CD14-positive monocyte (primary cell): ENCODE measurements at regions not wholly inside any gene's neighbourhood (a gene's known extent, or its start where the extent isn't known, plus 50 kb on each side); places are given as distances from the start of the nearest gene placed in this dataset.

Experiments
- DNase-seq, 3 donors: peaks; one replicate each; pipeline ENCODE4 v3.0.0-alpha.2; 2011 to 2022
- H2AFZ ChIP-seq: 2 replicates; pipeline ENCODE4 v1.6.0; 2012; ENCODE audit warnings: mild to moderate bottlenecking, low read depth, low read length, inconsistent platforms; ENCODE audit not compliant: insufficient read depth, poor library complexity, severe bottlenecking
- H3K27ac ChIP-seq, 2 donors: 1 replicate in 1 of 2; 2 replicates in 1 of 2; pipeline ENCODE4 v1.5.1; 2012 to 2013; ENCODE audit warnings: low read length in 2 of 2, control low read depth in 1 of 2, inconsistent platforms in 1 of 2, low read depth in 1 of 2, mild to moderate bottlenecking in 1 of 2
- H3K27me3 ChIP-seq, 2 donors: one replicate each; pipeline versions ENCODE4 v1.6.0 to v1.6.1; 2011 to 2013; ENCODE audit warnings: low read length in 2 of 2; ENCODE audit not compliant: control insufficient read depth in 2 of 2, insufficient read depth in 2 of 2
- H3K36me3 ChIP-seq, 2 donors: replicated peaks in 1 of 2; 1 replicate in 1 of 2; 2 replicates in 1 of 2; pipeline versions ENCODE4 v1.5.1 to v1.6.1; 2012 to 2013; ENCODE audit warnings: low read length in 2 of 2, control low read depth in 1 of 2, inconsistent platforms in 1 of 2, mild to moderate bottlenecking in 1 of 2; ENCODE audit not compliant: insufficient read depth in 2 of 2, control insufficient read depth in 1 of 2
- H3K4me1 ChIP-seq, 2 donors: 1 replicate in 1 of 2; 2 replicates in 1 of 2; pipeline versions ENCODE4 v1.5.1 to v1.6.1; 2012 to 2013; ENCODE audit warnings: low read length in 2 of 2, control low read depth in 1 of 2, inconsistent platforms in 1 of 2, mild to moderate bottlenecking in 1 of 2, moderate library complexity in 1 of 2; ENCODE audit not compliant: insufficient read depth in 2 of 2, control insufficient read depth in 1 of 2
- H3K4me2 ChIP-seq: replicated peaks from 2 replicates; pipeline ENCODE3; 2012; ENCODE audit warnings: low read length, moderate library complexity, mild to moderate bottlenecking; ENCODE audit not compliant: poor library complexity, severe bottlenecking; ENCODE audit errors: extremely low read depth
- H3K4me3 ChIP-seq, 3 experiments: fragments of 200-600 bp in 1 of 3; sonication (generic) in 1 of 3; replicated peaks in 1 of 3; 1 replicate in 2 of 3; 2 replicates in 1 of 3; pipeline ENCODE4 v1.5.1; 2011 to 2013; ENCODE audit warnings: low read length in 3 of 3, mild to moderate bottlenecking in 3 of 3, control low read depth in 2 of 3, low read depth in 2 of 3, inconsistent platforms in 1 of 3, moderate library complexity in 1 of 3
- H3K79me2 ChIP-seq: 2 replicates; pipeline ENCODE4 v1.6.0; 2012; ENCODE audit warnings: mild to moderate bottlenecking, control low read depth, inconsistent platforms, low read length, moderate library complexity; ENCODE audit not compliant: insufficient read depth
- H3K9ac ChIP-seq: 2 replicates; pipeline ENCODE4 v1.6.0; 2017; ENCODE audit warnings: low read length, mild to moderate bottlenecking; ENCODE audit not compliant: insufficient read depth, poor library complexity, severe bottlenecking
- H3K9me3 ChIP-seq, 2 donors: replicated peaks in 1 of 2; 1 replicate in 1 of 2; 2 replicates in 1 of 2; pipeline versions ENCODE4 v1.5.1 to v1.6.1; 2012 to 2013; ENCODE audit warnings: low read length in 2 of 2, control low read depth in 1 of 2; ENCODE audit not compliant: control insufficient read depth in 1 of 2, insufficient read depth in 1 of 2
- H4K20me1 ChIP-seq: 2 replicates; pipeline ENCODE4 v1.6.0; 2012; ENCODE audit warnings: mild to moderate bottlenecking, low read length, control low read depth, moderate library complexity; ENCODE audit not compliant: insufficient read depth
- H3K27ac Mint-ChIP-seq, 7 donors: one replicate each; pipeline ENCODE4 v1.8.0; 2020; ENCODE audit warnings: mild to moderate bottlenecking in 7 of 7, mixed read lengths in 7 of 7, moderate library complexity in 6 of 7, inconsistent platforms in 2 of 7
- H3K27me3 Mint-ChIP-seq, 3 donors: one replicate each; pipeline ENCODE4 v1.8.0; 2021 to 2022; ENCODE audit warnings: low read depth in 3 of 3, mild to moderate bottlenecking in 3 of 3, mixed read lengths in 3 of 3, moderate library complexity in 3 of 3, inconsistent platforms in 1 of 3
- H3K36me3 Mint-ChIP-seq, 2 donors: one replicate each; pipeline ENCODE4 v1.8.0; 2020; ENCODE audit warnings: mixed read lengths in 2 of 2, inconsistent platforms in 1 of 2, mild to moderate bottlenecking in 1 of 2
- H3K4me1 Mint-ChIP-seq: one replicate; pipeline ENCODE4 v1.8.0; 2020; ENCODE audit warnings: mild to moderate bottlenecking, mixed read lengths
- H3K4me3 Mint-ChIP-seq, 2 donors: one replicate each; pipeline ENCODE4 v1.8.0; 2020; ENCODE audit warnings: mild to moderate bottlenecking in 2 of 2, mixed read lengths in 2 of 2, moderate library complexity in 1 of 2
- H3K9me3 Mint-ChIP-seq, 7 donors: one replicate each; pipeline ENCODE4 v1.8.0; 2020 to 2022; ENCODE audit warnings: mixed read lengths in 7 of 7, mild to moderate bottlenecking in 6 of 7, moderate library complexity in 6 of 7, inconsistent platforms in 2 of 7
- CTCF ChIP-seq: fragments of 200-600 bp; IDR thresholded peaks from one replicate; pipeline ENCODE4 v1.8.0; 2022; ENCODE audit warnings: antibody characterized with exemption, mild to moderate bottlenecking
- WGBS: methylation state at CpG from one replicate; pipeline ENCODE4 v1.1.5; 2013; ENCODE audit warnings: missing lambda C conversion rate; ENCODE audit not compliant: insufficient coverage; 5-methylcytosine and 5-hydroxymethylcytosine counted together
- intact Hi-C, 2 donors: fragments of 100-400 bp; cut with micrococcal nuclease; formaldehyde crosslinking; loops; one replicate each; pipeline versions ENCODE4 v1.15.0 to v1.15.1; 2023

GRCh38 chr7:155874010-155874409 lies 61.7 kb upstream of the SHH start:
- H4K20me1 ChIP-seq, result no peaks in the 10 kb centered on the region
- intact Hi-C loops, result no loop called here
- H3K79me2 ChIP-seq, result no peaks in the 10 kb centered on the region
- no peak overlapping the region for H3K27ac ChIP-seq
- Mint-ChIP-seq H3K36me3 (no peaks in the 10 kb centered on the region), H3K27me3 (peaks cover 0 to 7% (median 1%) of the 10 kb centered on the region in 3 donors), H3K27ac (peak overlapping the region in 1 of 7 donors; percentile 34), H3K4me1 (peaks cover 4% of the 10 kb centered on the region), H3K4me3 (no peak overlapping the region), H3K9me3 (peaks cover 0 to 5% (median 0%) of the 10 kb centered on the region in 7 donors)
- no peaks in the 10 kb centered on the region for H3K27me3 ChIP-seq
- TF ChIP-seq CTCF, result no peak
- no peak overlapping the region for H3K9ac ChIP-seq
- no peak overlapping the region for H3K4me2 ChIP-seq
- no peak overlapping the region for H3K4me3 ChIP-seq
- no peak overlapping the region for H2AFZ ChIP-seq
- no peaks in the 10 kb centered on the region for H3K9me3 ChIP-seq
- DNase-seq, result no peak
- H3K36me3 ChIP-seq, result no peaks in the 10 kb centered on the region
- 77% methylated on average over 5 of the region's 6 CpGs for WGBS
- no peaks in the 10 kb centered on the region for H3K4me1 ChIP-seq

GRCh38 chr7:155872678-155873369 lies 60.6 kb upstream of the SHH start:
- H3K4me3 Mint-ChIP-seq, result no peak overlapping the region
- intact Hi-C loops, result no loop called here
- peaks cover 4% of the 10 kb centered on the region for H3K4me1 Mint-ChIP-seq
- Histone ChIP-seq H3K4me1 (no peaks in the 10 kb centered on the region), H3K4me2 (no peak overlapping the region), H3K4me3 (no peak overlapping the region), H3K79me2 (no peaks in the 10 kb centered on the region), H3K9me3 (no peaks in the 10 kb centered on the region), H2AFZ (no peak overlapping the region), H3K9ac (no peak overlapping the region), H3K36me3 (no peaks in the 10 kb centered on the region), H3K27me3 (no peaks in the 10 kb centered on the region), H4K20me1 (no peaks in the 10 kb centered on the region), H3K27ac (no peak overlapping the region)
- H3K27ac Mint-ChIP-seq, result no peak overlapping the region
- no peak for DNase-seq
- peaks cover 0 to 4% (median 0%) of the 10 kb centered on the region in 7 donors for H3K9me3 Mint-ChIP-seq
- H3K36me3 Mint-ChIP-seq, result no peaks in the 10 kb centered on the region
- no peak for TF ChIP-seq CTCF
- WGBS, result 83% methylated on average over 11 of the region's 15 CpGs
- H3K27me3 Mint-ChIP-seq, result peaks cover 0 to 7% (median 3%) of the 10 kb centered on the region in 3 donors
